ENCODE measurements at regions not wholly inside any gene's neighbourhood (a gene's known extent, or its start where the extent isn't known, plus 50 kb on each side); places are given as distances from the start of the nearest gene placed in this dataset.
A peak's percentile ranks its signal among the peaks of the same experiment; 100 is the strongest.

GRCh38 chr1:238549137-238549536, 658.4 kb upstream of the ZP4 start:
- DNase-seq (ENCODE audit: low read depth), result no peak

DNA sequence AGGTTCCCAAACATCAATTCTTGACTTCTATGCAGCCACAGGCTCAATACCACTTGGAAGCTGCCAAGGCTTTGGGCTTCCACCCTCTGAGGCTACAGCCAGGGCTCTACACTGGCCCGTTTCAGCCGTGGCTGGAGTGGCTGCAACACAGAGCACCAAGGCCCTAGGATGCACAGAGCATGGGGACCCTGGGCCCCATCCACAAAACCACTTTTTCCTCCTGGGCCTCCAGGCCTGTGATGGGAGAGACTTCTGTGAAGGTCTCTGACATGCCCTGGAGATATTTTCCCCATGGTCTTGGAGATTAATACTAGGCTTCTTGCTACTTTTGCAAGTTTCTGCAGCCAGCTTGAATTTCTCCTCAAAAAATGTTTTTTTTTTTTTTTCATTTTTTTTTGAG, 655.4 kb upstream of the ZP4 start:
- no peak for DNase-seq (ENCODE audit: low read depth)

DNA sequence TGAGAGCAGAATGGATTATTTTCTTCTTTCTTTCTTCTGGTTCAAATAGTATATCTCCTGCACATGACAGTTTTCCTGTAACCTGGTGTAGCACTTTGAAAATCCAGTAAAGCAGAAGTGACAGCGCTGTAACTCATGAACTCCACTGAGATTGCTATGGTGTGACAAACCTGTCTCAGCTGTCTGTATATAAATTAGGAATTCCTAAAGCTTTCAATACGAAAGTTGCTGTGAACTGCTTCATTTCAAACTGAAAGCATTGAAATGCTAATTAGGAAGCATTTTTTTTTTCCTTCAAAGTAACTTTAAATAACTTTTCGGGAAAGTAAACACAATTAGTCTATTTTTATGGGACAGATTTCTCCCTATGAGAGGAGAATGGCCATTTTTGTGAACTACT, 646.9 kb upstream of the ZP4 start:
- no peak for DNase-seq (ENCODE audit: low read depth)

GRCh38 chr1:238530209-238530851, 639.6 kb upstream of the ZP4 start:
- DNase-seq (ENCODE audit: low read depth), result no peak

- no peak for DNase-seq (ENCODE audit: low read depth)
Measured at GRCh38 chr1:238517711-238518110, 627.0 kb upstream of the ZP4 start.

GRCh38 chr1:238501290-238501689, 610.6 kb upstream of the ZP4 start:
- no peak for DNase-seq (ENCODE audit: low read depth)

DNA sequence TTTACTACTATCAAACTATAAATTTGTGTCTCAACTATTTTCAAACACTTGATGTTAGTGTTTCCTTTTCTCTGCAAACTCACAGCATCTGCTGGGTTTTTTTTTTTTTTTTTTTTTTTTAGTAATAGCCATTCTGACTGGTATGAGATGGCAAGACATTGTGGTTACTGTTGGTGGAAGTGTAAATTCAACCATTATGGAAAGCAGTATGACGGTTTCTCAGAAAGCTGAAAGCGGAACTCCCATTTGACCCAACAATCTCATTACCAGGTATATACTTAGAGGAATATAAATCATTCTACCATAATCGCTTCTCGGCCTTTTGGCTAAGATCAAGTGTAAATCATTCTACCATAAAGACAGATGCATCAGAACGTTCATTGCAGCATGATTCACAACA, 608.3 kb upstream of the ZP4 start:
- no peak for DNase-seq (ENCODE audit: low read depth)

- DNase-seq (ENCODE audit: low read depth), result no peak
Measured at GRCh38 chr1:238492271-238492670, 601.5 kb upstream of the ZP4 start.

DNA sequence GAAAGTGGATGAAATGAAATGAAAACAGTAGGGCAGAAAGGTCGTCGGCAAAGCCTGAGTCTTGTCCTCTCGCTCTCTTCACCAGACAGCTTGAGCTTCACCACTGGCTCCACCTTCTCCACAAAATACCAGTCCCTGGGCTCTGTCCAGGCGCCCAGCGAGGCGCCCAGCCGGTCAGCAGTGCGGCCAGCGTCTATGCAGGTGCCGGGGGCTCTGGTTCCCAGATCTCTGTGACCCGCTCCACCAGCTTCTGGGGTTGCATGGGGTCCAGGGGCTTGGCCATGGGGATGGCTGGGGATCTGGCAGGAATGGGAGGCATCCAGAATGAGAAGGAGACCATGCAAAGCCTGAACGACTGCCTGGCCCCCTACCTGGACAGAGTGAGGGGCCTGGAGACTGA, 600.5 kb upstream of the ZP4 start:
- no peak for DNase-seq (ENCODE audit: low read depth)

DNA sequence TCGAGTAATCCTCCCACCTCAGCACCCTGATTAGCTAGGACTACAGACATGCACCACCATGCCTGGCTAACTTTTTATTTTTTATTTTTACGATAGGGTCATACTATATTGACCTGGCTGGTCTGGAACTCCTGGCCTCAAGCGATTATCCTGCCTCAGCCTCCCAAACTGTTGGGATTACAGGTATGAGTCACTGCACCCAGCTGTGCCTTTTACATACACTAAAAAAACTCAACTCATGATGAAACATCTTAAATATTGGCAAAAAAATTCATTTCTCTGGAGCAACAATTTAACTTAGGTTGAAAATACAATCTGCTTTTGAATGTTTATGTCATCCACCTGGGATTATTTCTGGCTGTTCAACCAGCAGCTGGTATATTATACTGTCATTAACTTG, 598.3 kb upstream of the ZP4 start:
- no peak for DNase-seq (ENCODE audit: low read depth)

DNA sequence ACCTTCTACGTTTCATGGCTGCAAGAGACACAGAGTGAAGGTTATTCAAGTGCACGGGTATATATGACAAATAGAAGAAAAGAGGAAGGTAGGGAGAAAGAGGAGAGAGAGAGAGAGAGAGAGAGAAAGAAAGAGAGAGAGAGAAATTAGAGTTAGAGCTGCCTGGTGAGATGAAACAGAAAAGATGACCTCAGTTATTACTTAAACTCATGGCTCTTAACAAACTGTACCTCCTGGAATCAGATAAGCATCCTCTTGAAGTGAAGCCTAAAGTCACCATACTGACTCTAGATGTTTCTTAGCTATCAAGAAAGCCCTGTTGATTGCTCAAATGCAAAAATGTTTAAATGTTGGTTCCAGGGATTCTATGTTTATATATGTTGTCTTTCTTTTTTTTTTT, 597.7 kb upstream of the ZP4 start:
- DNase-seq (ENCODE audit: low read depth), result no peak

DNA sequence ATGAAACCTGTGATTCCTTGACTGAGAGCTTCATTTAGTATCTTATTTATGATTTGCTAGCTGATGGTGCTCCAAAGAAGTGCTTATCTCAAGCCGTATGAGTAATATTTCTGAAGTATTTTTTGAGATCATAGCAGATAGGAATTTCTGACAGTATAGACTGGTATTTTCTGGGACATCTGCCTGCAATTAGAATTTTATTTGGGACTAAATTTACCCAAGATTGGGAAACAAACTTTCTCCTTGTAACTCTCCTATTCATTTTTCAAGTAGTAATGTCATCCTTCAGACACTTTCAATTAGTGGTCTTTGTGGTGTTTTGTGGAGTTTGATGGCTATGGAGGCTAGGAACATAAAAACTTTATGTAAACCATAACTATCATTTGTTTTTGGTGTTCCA, 597.2 kb upstream of the ZP4 start:
- peak; percentile 9 for DNase-seq (ENCODE audit: low read depth)

- no peak for DNase-seq (ENCODE audit: low read depth)
Measured at GRCh38 chr1:238485912-238486209, 595.1 kb upstream of the ZP4 start.

DNA sequence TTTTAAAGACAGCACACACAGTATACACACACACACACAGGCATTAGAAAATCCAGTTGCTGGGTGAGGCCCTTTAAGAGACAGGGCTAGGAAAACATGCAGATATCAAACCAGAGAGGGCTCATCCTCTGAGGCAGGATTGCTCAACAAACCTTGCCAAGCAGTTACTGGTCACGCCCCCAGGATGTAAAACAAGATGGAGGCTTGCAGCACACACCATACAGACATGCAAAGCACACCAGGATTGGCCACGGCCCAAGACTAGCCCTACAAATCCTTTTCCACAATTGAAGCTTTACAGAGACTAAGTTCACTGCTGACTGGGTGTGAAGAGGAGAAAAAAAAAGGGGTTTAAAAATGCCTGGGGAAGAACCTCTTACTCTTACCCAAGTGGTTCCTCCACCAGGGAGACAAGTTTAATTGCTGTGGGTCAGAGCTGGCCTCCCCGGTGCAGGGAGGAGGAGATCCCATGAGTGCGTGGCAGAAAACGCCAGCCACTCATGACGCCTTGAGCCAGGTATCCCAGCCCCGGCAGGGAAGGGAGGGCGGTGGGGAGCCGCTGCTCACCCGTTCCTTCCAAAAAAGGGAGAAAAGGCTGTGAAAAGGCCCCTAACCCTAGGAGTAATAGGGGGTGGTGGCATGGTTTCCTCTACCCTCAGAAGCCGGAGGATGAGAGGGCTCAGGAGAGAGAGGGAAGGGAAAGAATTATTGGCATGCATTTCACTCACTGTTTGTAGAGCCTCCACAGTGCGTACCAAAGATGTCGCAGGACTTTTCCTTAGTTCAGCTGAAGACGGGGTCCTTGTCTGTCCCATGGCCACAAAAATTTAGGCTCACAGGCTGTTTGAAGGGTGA, 594.6 kb upstream of the ZP4 start:
- no peak for DNase-seq (ENCODE audit: low read depth)

DNA sequence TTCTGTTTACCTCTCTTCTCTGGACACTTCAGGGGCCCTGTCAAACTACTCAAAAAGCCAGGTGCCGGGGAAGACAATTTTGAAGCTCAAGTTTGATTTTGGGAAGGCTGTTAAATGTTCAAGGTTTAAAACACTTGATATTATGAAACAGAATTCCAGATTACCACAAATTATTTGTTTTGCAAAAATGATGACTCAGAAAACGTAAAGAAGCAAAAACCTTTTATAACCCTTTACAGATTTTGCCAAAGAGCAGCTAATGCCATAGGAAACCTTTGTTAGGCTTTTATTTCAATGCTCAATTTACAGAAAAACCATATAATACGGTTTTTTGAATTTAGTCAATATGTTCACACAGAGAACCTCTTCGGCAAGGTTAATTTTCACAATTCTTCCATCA, 593.4 kb upstream of the ZP4 start:
- no peak for DNase-seq (ENCODE audit: low read depth)

DNA sequence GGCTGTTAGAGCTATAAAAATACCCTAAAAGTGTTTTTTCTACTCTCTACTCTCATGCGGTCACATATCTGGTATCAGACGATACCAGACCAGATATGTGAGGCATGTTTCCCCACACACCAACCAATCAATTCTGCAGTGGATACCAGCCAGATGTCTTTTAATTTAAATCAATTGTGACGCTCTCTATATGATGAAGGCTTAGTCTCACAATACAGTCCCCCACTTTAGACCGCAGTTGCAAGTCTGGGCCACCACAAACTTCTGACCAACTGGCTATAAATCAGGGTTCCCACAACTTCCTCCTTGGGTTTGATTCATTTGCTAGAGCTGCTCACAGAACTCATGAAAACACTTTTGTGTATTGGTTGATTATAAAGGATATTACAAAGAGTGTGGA, 586.1 kb upstream of the ZP4 start:
- no peak for DNase-seq (ENCODE audit: low read depth)

DNA sequence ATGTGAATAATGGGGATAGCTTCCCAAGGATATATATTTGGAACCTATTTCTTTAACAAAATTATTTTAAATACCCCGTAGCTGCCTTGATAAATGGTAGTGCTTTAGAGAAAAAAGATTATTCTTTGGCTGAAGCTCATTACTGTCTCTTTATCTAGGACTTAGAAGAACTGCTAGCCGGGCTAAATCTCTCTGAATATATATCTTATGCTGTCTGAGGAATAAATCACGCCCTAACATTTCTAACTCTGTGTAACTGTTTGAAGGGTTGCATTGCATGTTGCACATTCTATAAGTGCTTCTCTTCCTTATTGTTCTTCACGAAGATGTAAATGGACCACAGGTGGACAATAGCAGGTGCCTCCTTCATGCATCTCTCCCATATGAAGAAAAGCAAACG, 585.0 kb upstream of the ZP4 start:
- DNase-seq (ENCODE audit: low read depth), result no peak

DNA sequence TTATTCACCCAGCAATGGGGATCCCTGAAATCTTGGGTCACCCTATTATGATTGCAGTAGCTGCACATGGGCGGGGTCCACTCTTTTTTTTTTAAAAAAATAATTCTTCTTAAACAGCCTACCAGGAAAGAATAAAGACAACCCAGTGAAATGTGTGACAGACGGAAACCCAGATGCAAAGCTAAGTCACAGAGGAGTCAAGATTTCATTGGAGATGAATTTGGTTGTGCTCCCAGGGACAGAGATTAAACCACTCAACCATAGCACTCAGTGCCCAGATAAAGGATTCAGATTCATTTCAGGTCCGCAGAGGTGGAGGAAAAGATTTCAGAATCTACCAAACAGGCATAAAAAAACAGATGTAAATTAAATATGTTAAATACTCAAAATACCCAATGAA, 583.5 kb upstream of the ZP4 start:
- DNase-seq (ENCODE audit: low read depth), result no peak

- no peak for DNase-seq (ENCODE audit: low read depth)
Measured at GRCh38 chr1:238469146-238469631, 578.5 kb upstream of the ZP4 start.

DNA sequence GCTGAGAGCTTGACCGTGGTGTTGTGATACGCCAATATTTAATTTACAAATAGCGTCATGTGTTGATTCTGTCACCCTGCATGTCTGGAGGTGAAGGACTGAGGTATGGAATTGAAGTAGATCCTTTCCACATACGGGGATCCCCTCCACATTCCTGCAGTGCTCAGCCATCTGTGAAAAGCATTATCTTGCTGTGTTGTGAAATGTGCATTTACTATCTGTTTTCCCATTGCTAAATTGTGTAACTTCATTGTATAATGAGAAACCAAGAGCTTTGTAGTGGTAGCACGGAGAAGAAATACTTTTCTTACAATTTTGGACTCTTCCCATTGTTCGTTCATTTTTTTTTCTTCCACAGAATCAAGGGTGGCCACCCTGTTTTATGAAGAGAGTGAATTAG, 577.3 kb upstream of the ZP4 start:
- DNase-seq (ENCODE audit: low read depth), result no peak

- DNase-seq (ENCODE audit: low read depth), result no peak
Measured at GRCh38 chr1:238466459-238466858, 575.7 kb upstream of the ZP4 start.

DNA sequence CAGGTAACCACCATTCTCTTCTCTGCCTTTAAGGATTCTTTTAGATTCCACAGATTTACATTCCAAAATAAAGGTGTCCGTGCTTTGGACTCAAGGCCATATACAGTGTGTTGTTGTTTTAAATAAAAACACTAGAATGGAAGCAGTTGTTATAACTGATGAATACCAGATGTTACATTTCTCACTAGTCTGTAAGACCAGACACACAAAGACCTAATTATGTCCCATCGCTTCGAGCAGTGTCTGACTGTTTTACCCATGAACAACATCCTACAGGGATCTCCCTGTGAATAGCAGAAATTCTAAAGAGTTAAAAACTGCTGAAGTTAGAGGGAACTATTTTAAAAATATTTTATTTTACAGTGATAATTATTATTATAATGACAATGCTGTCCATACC, 574.7 kb upstream of the ZP4 start:
- DNase-seq (ENCODE audit: low read depth), result no peak

GRCh38 chr1:238458899-238459298, 568.2 kb upstream of the ZP4 start:
- DNase-seq (ENCODE audit: low read depth), result no peak

GRCh38 chr1:238457610-238458009, 566.9 kb upstream of the ZP4 start:
- DNase-seq (ENCODE audit: low read depth), result no peak
